Breast epithelium (tissue), 4 donors: ENCODE measurements at regions not wholly inside any gene's neighbourhood (a gene's known extent, or its start where the extent isn't known, plus 50 kb on each side); places are given as distances from the start of the nearest gene placed in this dataset.
"Not testable (repeated sequence)": the region's sequence is repeated elsewhere in the genome, so short reads cannot be mapped to it uniquely, and the experiment has no call there.

ENCODE experiments used
- DNase-seq, 2 donors: peaks; one replicate each; pipeline ENCODE4 v3.0.0-alpha.2; 2019; ENCODE audit warnings: low spot score in 2 of 2
- H3K27ac ChIP-seq, 2 donors: fragments of 200-600 bp; sonication (generic) in 1 of 2; one replicate each; pipeline ENCODE4 v1.5.1; 2016 to 2019; ENCODE audit warnings: mild to moderate bottlenecking in 1 of 2
- H3K27me3 ChIP-seq, 2 donors: fragments of 200-600 bp; sonication (generic) in 1 of 2; one replicate each; pipeline versions ENCODE4 v1.5.1 to v1.6.0; 2017 to 2019; ENCODE audit warnings: control low read depth in 1 of 2, mild to moderate bottlenecking in 1 of 2
- H3K36me3 ChIP-seq: fragments of 200-600 bp; one replicate; pipeline ENCODE4 v1.5.1; 2019
- H3K4me1 ChIP-seq, 2 donors: fragments of 200-600 bp; sonication (generic); one replicate each; pipeline ENCODE4 v1.5.1; 2016 to 2019; ENCODE audit warnings: control low read depth in 1 of 2
- H3K4me3 ChIP-seq, 3 donors: fragments of 200-600 bp; sonication (generic); 1 replicate in 2 of 3; 2 replicates in 1 of 3; pipeline ENCODE4 v1.5.1; 2016 to 2019; ENCODE audit warnings: mild to moderate bottlenecking in 3 of 3, moderate library complexity in 2 of 3
- H3K9me3 ChIP-seq, 2 donors: fragments of 200-600 bp; sonication (generic) in 1 of 2; one replicate each; pipeline ENCODE4 v1.5.1; 2016 to 2019; ENCODE audit warnings: control low read depth in 1 of 2
- CTCF ChIP-seq, 3 donors: fragments of 450-650 bp; IDR thresholded peaks; one replicate each; pipeline ENCODE4 v1.5.1; 2016 to 2017; ENCODE audit warnings: antibody characterized with exemption in 3 of 3, mild to moderate bottlenecking in 3 of 3, moderate library complexity in 3 of 3
- POLR2A ChIP-seq: fragments of 450-650 bp; IDR thresholded peaks from one replicate; pipeline ENCODE4 v1.6.1; 2016; ENCODE audit warnings: antibody characterized with exemption, mild to moderate bottlenecking, moderate library complexity
- POLR2AphosphoS5 ChIP-seq, 3 donors: sonication (generic); formaldehyde crosslinking; IDR thresholded peaks; one replicate each; pipeline ENCODE4 v1.6.1; 2017; ENCODE audit warnings: antibody characterized with exemption in 3 of 3
- intact Hi-C: fragments of 100-400 bp; cut with DNase I; formaldehyde crosslinking; loops from one replicate; pipeline ENCODE4 v1.15.1; 2023; ENCODE audit warnings: low total_unique reads

GRCh38 chr16:75948441-75948840 lies 222.2 kb upstream of the CPHXL start:
- intact Hi-C loops, result no loop called here

GRCh38 chr16:75948886-75949285 lies 222.6 kb upstream of the CPHXL start:
- no peak for TF ChIP-seq POLR2A
- TF ChIP-seq POLR2AphosphoS5 (IDR thresholded peaks at IDR 0.05), result no peak
- no peak for TF ChIP-seq CTCF (IDR thresholded peaks at IDR 0.05)
- no peak overlapping the region for H3K4me3 ChIP-seq
- no peak overlapping the region for H3K27ac ChIP-seq
- no peaks in the 10 kb centered on the region for H3K27me3 ChIP-seq
- H3K4me1 ChIP-seq, result no peaks in the 10 kb centered on the region
- H3K36me3 ChIP-seq, result no peaks in the 10 kb centered on the region
- no peak for DNase-seq
- no peaks in the 10 kb centered on the region for H3K9me3 ChIP-seq
- intact Hi-C loops, result no loop called here

More at GRCh38 chr16:75948441-75948840, 222.2 kb upstream of the CPHXL start:
- H3K27ac ChIP-seq, result no peak overlapping the region
- DNase-seq, result no peak
- no peak overlapping the region for H3K4me3 ChIP-seq
- no peaks in the 10 kb centered on the region for H3K4me1 ChIP-seq
- H3K36me3 ChIP-seq, result no peaks in the 10 kb centered on the region
- H3K9me3 ChIP-seq, result no peaks in the 10 kb centered on the region
- H3K27me3 ChIP-seq, result no peaks in the 10 kb centered on the region
- TF ChIP-seq POLR2AphosphoS5 (IDR thresholded peaks at IDR 0.05) (no peak), POLR2A (no peak), CTCF (IDR thresholded peaks at IDR 0.05) (no peak)

- Histone ChIP-seq H3K4me1 (no peaks in the 10 kb centered on the region), H3K36me3 (no peaks in the 10 kb centered on the region), H3K9me3 (no peaks in the 10 kb centered on the region), H3K27ac (no peak overlapping the region), H3K4me3 (no peak overlapping the region), H3K27me3 (no peaks in the 10 kb centered on the region)
- intact Hi-C loops, result no loop called here
- TF ChIP-seq CTCF (IDR thresholded peaks at IDR 0.05), result no peak
- no peak for TF ChIP-seq POLR2AphosphoS5 (IDR thresholded peaks at IDR 0.05)
- no peak for TF ChIP-seq POLR2A
- DNase-seq, result no peak
Observed at GRCh38 chr16:75952124-75952523, 225.8 kb upstream of the CPHXL start.

GRCh38 chr16:75957870-75958269 lies 231.6 kb upstream of the CPHXL start:
- DNase-seq, result no peak
- H3K4me3 ChIP-seq, result no peak overlapping the region
- H3K27me3 ChIP-seq, result no peaks in the 10 kb centered on the region
- H3K9me3 ChIP-seq, result no peaks in the 10 kb centered on the region
- H3K4me1 ChIP-seq, result no peaks in the 10 kb centered on the region
- no peak for TF ChIP-seq POLR2A
- TF ChIP-seq POLR2AphosphoS5 (IDR thresholded peaks at IDR 0.05), result no peak
- no peak for TF ChIP-seq CTCF (IDR thresholded peaks at IDR 0.05)
- intact Hi-C loops, result no loop called here
- no peak overlapping the region for H3K27ac ChIP-seq
- no peaks in the 10 kb centered on the region for H3K36me3 ChIP-seq

- TF ChIP-seq CTCF (IDR thresholded peaks at IDR 0.05) (no peak), POLR2A (no peak), POLR2AphosphoS5 (IDR thresholded peaks at IDR 0.05) (no peak)
- no peak overlapping the region for H3K27ac ChIP-seq
- no peaks in the 10 kb centered on the region for H3K9me3 ChIP-seq
- no peaks in the 10 kb centered on the region for H3K4me1 ChIP-seq
- no peaks in the 10 kb centered on the region for H3K36me3 ChIP-seq
- intact Hi-C loops, result no loop called here
- H3K4me3 ChIP-seq, result no peak overlapping the region
- no peak for DNase-seq
- no peaks in the 10 kb centered on the region for H3K27me3 ChIP-seq
Observed at GRCh38 chr16:75965504-75966374, 239.4 kb upstream of the CPHXL start.

GRCh38 chr16:75969120-75969519 lies 242.8 kb upstream of the CPHXL start:
- H3K36me3 ChIP-seq, H3K27me3 ChIP-seq, intact Hi-C loops, H3K4me3 ChIP-seq, H3K4me1 ChIP-seq, H3K9me3 ChIP-seq, H3K27ac ChIP-seq, DNase-seq: not testable (repeated sequence)
